Smooth muscle cell (in vitro differentiated cells): ENCODE measurements at regions not wholly inside any gene's neighbourhood (a gene's known extent, or its start where the extent isn't known, plus 50 kb on each side); places are given as distances from the start of the nearest gene placed in this dataset.

Experiments
- DNase-seq: peaks from one replicate; lab custom pipeline; 2025; ENCODE audit not compliant: unreplicated experiment; lab: John Stamatoyannopoulos, UW
- H2AFZ ChIP-seq: fragments of 200-600 bp; sonication (generic); 2 replicates; pipeline ENCODE4 v1.6.0; 2016; ENCODE audit warnings: antibody characterized with exemption, low read depth, mild to moderate bottlenecking
- H3F3A ChIP-seq: fragments of 200-600 bp; sonication (generic); 2 replicates; pipeline ENCODE4 v1.6.0; 2017; ENCODE audit warnings: antibody characterized with exemption, low read depth
- H3K27ac ChIP-seq: fragments of 200-600 bp; sonication (generic); 2 replicates; pipeline ENCODE4 v1.5.1; 2016; ENCODE audit warnings: low read depth, mild to moderate bottlenecking
- H3K27me3 ChIP-seq: fragments of 200-600 bp; sonication (generic); 2 replicates; pipeline ENCODE4 v1.6.1; 2016; ENCODE audit warnings: low read depth, mild to moderate bottlenecking
- H3K36me3 ChIP-seq: fragments of 200-600 bp; sonication (generic); 2 replicates; pipeline ENCODE4 v1.5.1; 2016; ENCODE audit warnings: low read depth
- H3K4me1 ChIP-seq: fragments of 200-600 bp; sonication (generic); 2 replicates; pipeline ENCODE4 v1.5.1; 2016; ENCODE audit warnings: low read depth
- H3K4me2 ChIP-seq: fragments of 200-600 bp; sonication (generic); 2 replicates; pipeline ENCODE4 v1.6.0; 2016; ENCODE audit warnings: mild to moderate bottlenecking
- H3K4me3 ChIP-seq: fragments of 200-600 bp; sonication (generic); 2 replicates; pipeline ENCODE4 v1.5.1; 2016; ENCODE audit warnings: mild to moderate bottlenecking
- H3K79me2 ChIP-seq: fragments of 200-600 bp; sonication (generic); 2 replicates; pipeline ENCODE4 v1.6.0; 2016; ENCODE audit warnings: low read depth, mild to moderate bottlenecking
- H3K9ac ChIP-seq: fragments of 200-600 bp; sonication (generic); 2 replicates; pipeline ENCODE4 v1.6.0; 2016; ENCODE audit warnings: low read depth
- H3K9me3 ChIP-seq: fragments of 200-600 bp; sonication (generic); replicated peaks from 2 replicates; pipeline ENCODE4 v1.5.1; 2016; ENCODE audit warnings: low read depth
- H4K20me1 ChIP-seq: fragments of 200-600 bp; sonication (generic); 2 replicates; pipeline ENCODE4 v1.6.0; 2016; ENCODE audit warnings: low read depth
- CTCF ChIP-seq: fragments of 200-600 bp; sonication (generic); IDR thresholded peaks from 2 replicates; pipeline ENCODE4 v1.5.1; 2017; ENCODE audit warnings: borderline replicate concordance, mild to moderate bottlenecking, antibody characterized with exemption; ENCODE audit not compliant: insufficient read depth, poor library complexity, severe bottlenecking
- WGBS: methylation state at CpG from one replicate; pipeline ENCODE4 v1.1.7; 2016; ENCODE audit warnings: low lambda C conversion rate; 5-methylcytosine and 5-hydroxymethylcytosine counted together

GRCh38 chr7:25894902-25895791, 256.9 kb upstream of the NFE2L3 start:
- H3K79me2 ChIP-seq: no peaks in the 10 kb centered on the region
- DNase-seq: peak; percentile 16
- H3F3A ChIP-seq: no peaks in the 10 kb centered on the region
- peak; percentile 69 for TF ChIP-seq CTCF
- H4K20me1 ChIP-seq: no peaks in the 10 kb centered on the region
- no peaks in the 10 kb centered on the region for H3K27me3 ChIP-seq
- no peaks in the 10 kb centered on the region for H3K9me3 ChIP-seq
- H3K9ac ChIP-seq: no peak overlapping the region
- H3K4me3 ChIP-seq: peak overlapping the region; percentile 44
- H3K4me2 ChIP-seq: peak overlapping the region; percentile 87
- H3K27ac ChIP-seq: no peak overlapping the region
- peaks cover 4% of the 10 kb centered on the region for H3K4me1 ChIP-seq
- H2AFZ ChIP-seq: peak overlapping the region; percentile 74
- no peaks in the 10 kb centered on the region for H3K36me3 ChIP-seq
- 24% methylated on average over 30 of the region's 30 CpGs for WGBS

- Histone ChIP-seq H3K4me2 (peak overlapping the region; percentile 87), H4K20me1 (no peaks in the 10 kb centered on the region), H3K79me2 (no peaks in the 10 kb centered on the region), H3K36me3 (no peaks in the 10 kb centered on the region), H3K9me3 (no peaks in the 10 kb centered on the region), H3K27ac (no peak overlapping the region), H3F3A (no peaks in the 10 kb centered on the region), H3K9ac (no peak overlapping the region), H3K4me3 (peak overlapping the region; percentile 44), H3K4me1 (peaks cover 4% of the 10 kb centered on the region), H3K27me3 (no peaks in the 10 kb centered on the region), H2AFZ (peak overlapping the region; percentile 74)
- TF ChIP-seq CTCF: no peak
- 25% methylated on average over 6 of the region's 6 CpGs for WGBS
- DNase-seq: no peak
Measured at GRCh38 chr7:25895792-25896171, 256.2 kb upstream of the NFE2L3 start.

DNA sequence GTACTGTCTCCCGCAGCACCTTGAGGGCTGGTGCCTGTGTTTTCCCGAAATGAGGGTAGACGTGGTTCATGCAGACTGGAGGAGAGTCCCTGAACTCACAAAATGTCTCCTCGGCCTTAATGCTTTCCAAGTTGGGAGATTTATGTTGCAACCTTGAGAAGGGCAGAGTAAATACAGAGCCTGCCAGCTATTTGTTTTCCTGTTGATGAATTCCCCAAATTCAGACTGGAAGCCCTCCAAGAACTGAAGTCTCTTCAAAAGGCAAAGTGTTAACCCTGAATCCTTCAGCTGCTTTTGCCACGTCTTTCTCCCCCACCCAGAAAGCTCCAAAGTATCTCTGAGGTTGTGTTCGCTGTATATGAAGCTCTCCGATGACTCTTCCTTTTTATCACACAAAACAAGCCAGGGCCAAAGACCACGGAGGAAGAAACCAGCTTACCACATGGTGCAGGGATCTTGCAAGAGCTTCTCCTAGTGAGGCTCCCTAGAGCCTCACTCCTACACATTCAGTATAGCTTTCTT, 254.7 kb upstream of the NFE2L3 start:
- Histone ChIP-seq H3K9ac (no peak overlapping the region), H3F3A (no peaks in the 10 kb centered on the region), H3K79me2 (no peaks in the 10 kb centered on the region), H3K27ac (no peak overlapping the region), H4K20me1 (no peaks in the 10 kb centered on the region), H3K9me3 (no peaks in the 10 kb centered on the region), H3K27me3 (no peaks in the 10 kb centered on the region), H3K4me1 (peaks cover 4% of the 10 kb centered on the region), H3K4me2 (no peak overlapping the region), H3K4me3 (no peak overlapping the region), H3K36me3 (no peaks in the 10 kb centered on the region), H2AFZ (peak overlapping the region; percentile 26)
- 55% methylated on average over 8 of the region's 8 CpGs for WGBS
- no peak for TF ChIP-seq CTCF
- no peak for DNase-seq

DNA sequence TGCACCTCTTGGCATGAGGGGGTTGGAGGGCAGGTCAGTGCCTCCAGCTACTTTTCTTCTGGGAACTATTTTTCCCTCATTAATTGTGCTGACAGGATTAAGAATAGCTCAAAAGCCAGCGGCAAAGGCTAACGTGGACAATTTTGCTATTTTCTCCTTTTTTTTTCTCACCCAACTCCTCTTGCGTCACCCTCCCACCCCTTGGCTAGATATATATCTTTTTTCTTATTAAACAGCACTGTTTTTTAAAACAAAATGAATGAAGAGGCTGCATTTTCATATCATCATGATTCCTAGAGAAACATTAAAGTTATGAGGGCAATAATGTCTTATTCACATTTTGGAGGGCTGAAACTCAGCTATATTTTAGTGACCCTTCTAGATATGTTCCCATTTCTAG, 251.8 kb upstream of the NFE2L3 start:
- H3K4me3 ChIP-seq: no peak overlapping the region
- no peaks in the 10 kb centered on the region for H3K79me2 ChIP-seq
- TF ChIP-seq CTCF: no peak
- no peaks in the 10 kb centered on the region for H3K36me3 ChIP-seq
- H2AFZ ChIP-seq: no peak overlapping the region
- no peaks in the 10 kb centered on the region for H3K27me3 ChIP-seq
- no peak for DNase-seq
- no peak overlapping the region for H3K4me2 ChIP-seq
- H3K9me3 ChIP-seq: no peaks in the 10 kb centered on the region
- H3F3A ChIP-seq: no peaks in the 10 kb centered on the region
- no peaks in the 10 kb centered on the region for H4K20me1 ChIP-seq
- WGBS: 94% methylated on average over 3 of the region's 3 CpGs
- H3K9ac ChIP-seq: no peak overlapping the region
- no peaks in the 10 kb centered on the region for H3K4me1 ChIP-seq
- no peak overlapping the region for H3K27ac ChIP-seq
